Activated CD4-positive, alpha-beta T cell treated with anti-CD3 and anti-CD28 coated beads, Interleukin-2, amount 10 ng/mL, durations not matched to agents 24 days and 14 days (primary cell): ENCODE measurements at regions not wholly inside any gene's neighbourhood (a gene's known extent, or its start where the extent isn't known, plus 50 kb on each side); places are given as distances from the start of the nearest gene placed in this dataset.
"Not testable (repeated sequence)": the region's sequence is repeated elsewhere in the genome, so short reads cannot be mapped to it uniquely, and the experiment has no call there.

ENCODE experiments used
- DNase-seq: peaks from one replicate; pipeline ENCODE4 v3.0.0; 2022
- H3K27ac Mint-ChIP-seq: one replicate; pipeline ENCODE4 v1.8.0; 2022; ENCODE audit warnings: mild to moderate bottlenecking, mixed read lengths
- H3K27me3 Mint-ChIP-seq: one replicate; pipeline ENCODE4 v1.8.0; 2022; ENCODE audit warnings: mixed read lengths
- H3K36me3 Mint-ChIP-seq: one replicate; pipeline ENCODE4 v1.8.0; 2022; ENCODE audit warnings: low read depth, mild to moderate bottlenecking, mixed read lengths
- H3K4me1 Mint-ChIP-seq: one replicate; pipeline ENCODE4 v1.8.0; 2021; ENCODE audit warnings: mixed read lengths
- H3K4me3 Mint-ChIP-seq: one replicate; pipeline ENCODE4 v1.8.0; 2022; ENCODE audit warnings: mild to moderate bottlenecking, moderate library complexity, mixed read lengths
- H3K9me3 Mint-ChIP-seq: one replicate; pipeline ENCODE4 v1.8.0; 2021; ENCODE audit warnings: mixed read lengths
- intact Hi-C: fragments of 100-400 bp; cut with micrococcal nuclease; formaldehyde crosslinking; loops from one replicate; pipeline ENCODE4 v1.15.1; 2023

- Mint-ChIP-seq H3K27me3 (no peaks in the 10 kb centered on the region), H3K4me1 (no peaks in the 10 kb centered on the region), H3K27ac (no peak overlapping the region), H3K9me3 (no peaks in the 10 kb centered on the region), H3K4me3 (no peak overlapping the region), H3K36me3 (no peaks in the 10 kb centered on the region)
- no peak for DNase-seq
- intact Hi-C loops: no loop called here
Observed at GRCh38 chr12:128098730-128099129, 168.2 kb upstream of the TMEM132C start.

GRCh38 chr12:128103152-128103551, 163.8 kb upstream of the TMEM132C start:
- Mint-ChIP-seq H3K4me3 (no peak overlapping the region), H3K36me3 (no peaks in the 10 kb centered on the region), H3K4me1 (no peaks in the 10 kb centered on the region), H3K9me3 (no peaks in the 10 kb centered on the region), H3K27ac (no peak overlapping the region), H3K27me3 (no peaks in the 10 kb centered on the region)
- intact Hi-C loops: no loop called here
- DNase-seq: no peak

- DNase-seq: no peak
- intact Hi-C loops: no loop called here
- Mint-ChIP-seq H3K4me3 (no peak overlapping the region), H3K4me1 (no peaks in the 10 kb centered on the region), H3K36me3 (no peaks in the 10 kb centered on the region), H3K27me3 (no peaks in the 10 kb centered on the region), H3K9me3 (no peaks in the 10 kb centered on the region), H3K27ac (no peak overlapping the region)
Observed at GRCh38 chr12:128109236-128109635, 157.7 kb upstream of the TMEM132C start.

- H3K9me3 Mint-ChIP-seq: no peaks in the 10 kb centered on the region
- no peaks in the 10 kb centered on the region for H3K4me1 Mint-ChIP-seq
- intact Hi-C loops: no loop called here
- no peaks in the 10 kb centered on the region for H3K36me3 Mint-ChIP-seq
- H3K27me3 Mint-ChIP-seq: no peaks in the 10 kb centered on the region
- no peak overlapping the region for H3K4me3 Mint-ChIP-seq
- no peak overlapping the region for H3K27ac Mint-ChIP-seq
- no peak for DNase-seq
Observed at GRCh38 chr12:128109636-128110035, 157.3 kb upstream of the TMEM132C start.

- DNase-seq: no peak
- Mint-ChIP-seq H3K27ac (no peak overlapping the region), H3K27me3 (no peaks in the 10 kb centered on the region), H3K36me3 (no peaks in the 10 kb centered on the region), H3K4me3 (no peak overlapping the region), H3K9me3 (peaks cover 6% of the 10 kb centered on the region), H3K4me1 (no peaks in the 10 kb centered on the region)
- intact Hi-C loops: no loop called here
Observed at GRCh38 chr12:128111333-128111732, 155.6 kb upstream of the TMEM132C start.

- no peaks in the 10 kb centered on the region for H3K36me3 Mint-ChIP-seq
- intact Hi-C loops: no loop called here
- H3K9me3 Mint-ChIP-seq: peaks cover 6% of the 10 kb centered on the region
- H3K4me3 Mint-ChIP-seq: no peak overlapping the region
- no peak for DNase-seq
- H3K27ac Mint-ChIP-seq: no peak overlapping the region
- no peaks in the 10 kb centered on the region for H3K4me1 Mint-ChIP-seq
- no peaks in the 10 kb centered on the region for H3K27me3 Mint-ChIP-seq
Observed at GRCh38 chr12:128111951-128112350, 155.0 kb upstream of the TMEM132C start.

- H3K9me3 Mint-ChIP-seq, H3K4me3 Mint-ChIP-seq, intact Hi-C loops, H3K27ac Mint-ChIP-seq, DNase-seq, H3K4me1 Mint-ChIP-seq, H3K27me3 Mint-ChIP-seq, H3K36me3 Mint-ChIP-seq: not testable (repeated sequence)
Observed at GRCh38 chr12:128113250-128113649, 153.7 kb upstream of the TMEM132C start.

GRCh38 chr12:128114485-128114884, 152.5 kb upstream of the TMEM132C start:
- no peak overlapping the region for H3K4me3 Mint-ChIP-seq
- DNase-seq: no peak
- no peak overlapping the region for H3K27ac Mint-ChIP-seq
- no peaks in the 10 kb centered on the region for H3K4me1 Mint-ChIP-seq
- H3K9me3 Mint-ChIP-seq: peaks cover 6% of the 10 kb centered on the region
- no peaks in the 10 kb centered on the region for H3K36me3 Mint-ChIP-seq
- intact Hi-C loops: no loop called here
- H3K27me3 Mint-ChIP-seq: no peaks in the 10 kb centered on the region

- H3K4me3 Mint-ChIP-seq: no peak overlapping the region
- no peak for DNase-seq
- no peak overlapping the region for H3K27ac Mint-ChIP-seq
- H3K27me3 Mint-ChIP-seq: no peaks in the 10 kb centered on the region
- no peaks in the 10 kb centered on the region for H3K36me3 Mint-ChIP-seq
- H3K9me3 Mint-ChIP-seq: peaks cover 6% of the 10 kb centered on the region
- intact Hi-C loops: no loop called here
- no peaks in the 10 kb centered on the region for H3K4me1 Mint-ChIP-seq
Observed at GRCh38 chr12:128116537-128116936, 150.4 kb upstream of the TMEM132C start.

GRCh38 chr12:128120035-128120434, 146.9 kb upstream of the TMEM132C start:
- H3K27me3 Mint-ChIP-seq: no peaks in the 10 kb centered on the region
- intact Hi-C loops: no loop called here

GRCh38 chr12:128121424-128121823, 145.5 kb upstream of the TMEM132C start:
- no peak for DNase-seq
- Mint-ChIP-seq H3K27me3 (no peaks in the 10 kb centered on the region), H3K4me1 (no peaks in the 10 kb centered on the region), H3K4me3 (no peak overlapping the region), H3K27ac (no peak overlapping the region), H3K36me3 (no peaks in the 10 kb centered on the region), H3K9me3 (peaks cover 8% of the 10 kb centered on the region)
- intact Hi-C loops: no loop called here

More at GRCh38 chr12:128120035-128120434, 146.9 kb upstream of the TMEM132C start:
- Mint-ChIP-seq H3K4me1 (no peaks in the 10 kb centered on the region), H3K27ac (no peak overlapping the region), H3K36me3 (no peaks in the 10 kb centered on the region), H3K4me3 (no peak overlapping the region), H3K9me3 (peaks cover 13% of the 10 kb centered on the region)
- no peak for DNase-seq

GRCh38 chr12:128123096-128123495, 143.9 kb upstream of the TMEM132C start:
- Mint-ChIP-seq H3K27me3 (no peaks in the 10 kb centered on the region), H3K36me3 (no peaks in the 10 kb centered on the region), H3K27ac (no peak overlapping the region), H3K9me3 (peaks cover 8% of the 10 kb centered on the region), H3K4me3 (no peak overlapping the region), H3K4me1 (no peaks in the 10 kb centered on the region)
- DNase-seq: no peak
- intact Hi-C loops: no loop called here

- H3K36me3 Mint-ChIP-seq: no peaks in the 10 kb centered on the region
- no peaks in the 10 kb centered on the region for H3K4me1 Mint-ChIP-seq
- no peak for DNase-seq
- no peaks in the 10 kb centered on the region for H3K9me3 Mint-ChIP-seq
- H3K27ac Mint-ChIP-seq: no peak overlapping the region
- intact Hi-C loops: no loop called here
- H3K4me3 Mint-ChIP-seq: no peak overlapping the region
- no peaks in the 10 kb centered on the region for H3K27me3 Mint-ChIP-seq
Observed at GRCh38 chr12:128131955-128132354, 135.0 kb upstream of the TMEM132C start.

GRCh38 chr12:128133321-128134073, 133.5 kb upstream of the TMEM132C start:
- DNase-seq: no peak
- intact Hi-C loops: no loop called here
- Mint-ChIP-seq H3K4me1 (no peaks in the 10 kb centered on the region), H3K36me3 (no peaks in the 10 kb centered on the region), H3K27ac (no peak overlapping the region), H3K27me3 (no peaks in the 10 kb centered on the region), H3K9me3 (no peaks in the 10 kb centered on the region), H3K4me3 (no peak overlapping the region)

- Mint-ChIP-seq H3K4me3 (no peak overlapping the region), H3K9me3 (peaks cover 5% of the 10 kb centered on the region)
Observed at GRCh38 chr12:128137140-128137539, 129.8 kb upstream of the TMEM132C start.

More at GRCh38 chr12:128137140-128137539, 129.8 kb upstream of the TMEM132C start:
- Mint-ChIP-seq H3K27ac (no peak overlapping the region), H3K36me3 (no peaks in the 10 kb centered on the region), H3K27me3 (no peaks in the 10 kb centered on the region), H3K4me1 (no peaks in the 10 kb centered on the region)
- no peak for DNase-seq
- intact Hi-C loops: no loop called here
